BJ (cell line): ENCODE measurements at regions not wholly inside any gene's neighbourhood (a gene's known extent, or its start where the extent isn't known, plus 50 kb on each side); places are given as distances from the start of the nearest gene placed in this dataset.

Experiments
- CTCF ChIA-PET: fragments of 350-600 bp; formaldehyde crosslinking; extraction: SDS; loops from one replicate; lab custom pipeline; 2021; ENCODE audit warnings: antibody characterized with exemption, inconsistent platforms; lab: Yijun Ruan, JAX
- POLR2A ChIA-PET: fragments of 300-600 bp; sonication (Branson Sonifier 250); formaldehyde crosslinking; extraction: SDS; loops from one replicate; lab custom pipeline; 2021; ENCODE audit warnings: antibody characterized with exemption; lab: Charles Lee
- DNase-seq: peaks from one replicate; pipeline ENCODE4 v3.0.0-alpha.2; 2011; ENCODE audit warnings: low read depth
- H3K27me3 ChIP-seq: 2 replicates; pipeline ENCODE4 v1.6.0; 2011; ENCODE audit warnings: low read length; ENCODE audit not compliant: control insufficient read depth, insufficient read depth
- H3K36me3 ChIP-seq: 2 replicates; pipeline ENCODE4 v1.5.1; 2011; ENCODE audit warnings: low read length; ENCODE audit not compliant: control insufficient read depth, insufficient read depth
- H3K4me3 ChIP-seq: 2 replicates; pipeline ENCODE4 v1.5.1; 2011; ENCODE audit warnings: low read depth, mild to moderate bottlenecking, control low read depth, low read length
- CTCF ChIP-seq: IDR thresholded peaks from 2 replicates; pipeline ENCODE4 v1.5.1; 2011; ENCODE audit warnings: low read depth, mild to moderate bottlenecking, control low read depth, inconsistent platforms, low read length, moderate library complexity; ENCODE audit not compliant: insufficient read depth

- no peak for DNase-seq
- CTCF ChIA-PET: interaction anchor here (0.9 to 2.4 kb wide), 6 partner anchors 13 to 666 kb away, joined by 3 to 11 read pairs (median 4); no protein-coding TSS in a partner anchor
- POLR2A ChIA-PET: no interaction called here
- no peaks in the 10 kb centered on the region for H3K36me3 ChIP-seq
- TF ChIP-seq CTCF: no peak
- H3K27me3 ChIP-seq: no peaks in the 10 kb centered on the region; the same call in 1 of the 2 replicates
- H3K4me3 ChIP-seq: no peak overlapping the region
Observed at GRCh38 chr2:118216224-118216623, 128.0 kb downstream of the INSIG2 start.

GRCh38 chr2:118209727-118210126 is 121.5 kb downstream of the INSIG2 start:
- ChIA-PET CTCF (interaction anchor here (0.5 to 2.5 kb wide), 5 partner anchors 8 to 466 kb away, joined by 3 to 7 read pairs (median 3); no protein-coding TSS in a partner anchor), POLR2A (no interaction called here)
- peaks cover 2% of the 10 kb centered on the region; the same call in 1 of the 2 replicates for H3K27me3 ChIP-seq
- no peak for DNase-seq
- H3K4me3 ChIP-seq: no peak overlapping the region
- H3K36me3 ChIP-seq: no peaks in the 10 kb centered on the region
- no peak for TF ChIP-seq CTCF

- Histone ChIP-seq H3K27me3 (peaks cover 2% of the 10 kb centered on the region), H3K36me3 (no peaks in the 10 kb centered on the region), H3K4me3 (no peak overlapping the region)
- no peak for TF ChIP-seq CTCF
- DNase-seq: no peak
- ChIA-PET CTCF (interaction anchor here (0.7 to 1.2 kb wide), 4 partner anchors 9 to 662 kb away, joined by 3 to 6 read pairs (median 4); no protein-coding TSS in a partner anchor), POLR2A (no interaction called here)
Observed at GRCh38 chr2:118207889-118208288, 119.6 kb downstream of the INSIG2 start.

- TF ChIP-seq CTCF: peak; percentile 92
- Histone ChIP-seq H3K27me3 (peaks cover 2% of the 10 kb centered on the region), H3K36me3 (no peaks in the 10 kb centered on the region), H3K4me3 (no peak overlapping the region)
- ChIA-PET POLR2A (no interaction called here), CTCF (interaction anchor here (0.8 to 2.3 kb wide), 10 partner anchors 8 to 657 kb away, joined by 3 to 11 read pairs (median 5); no protein-coding TSS in a partner anchor)
- DNase-seq: no peak
Observed at GRCh38 chr2:118202707-118203303, 114.5 kb downstream of the INSIG2 start.

GRCh38 chr2:118198268-118198667 is 110.0 kb downstream of the INSIG2 start:
- ChIA-PET CTCF (no interaction called here), POLR2A (no interaction called here)
- H3K4me3 ChIP-seq: no peak overlapping the region
- no peak for TF ChIP-seq CTCF
- DNase-seq: no peak
- H3K27me3 ChIP-seq: no peaks in the 10 kb centered on the region; the same call in 1 of the 2 replicates
- H3K36me3 ChIP-seq: no peaks in the 10 kb centered on the region
